ENCODE measurements at regions not wholly inside any gene's neighbourhood (a gene's known extent, or its start where the extent isn't known, plus 50 kb on each side); places are given as distances from the start of the nearest gene placed in this dataset.

GRCh38 chr7:17078298-17078697 lies 196.5 kb upstream of the AGR3 start:
- DNase-seq (ENCODE audit: extremely low spot score): no peak
- TF ChIP-seq CTCF (IDR thresholded peaks at IDR 0.05; ENCODE audit: control extremely low read depth, extremely low read depth, low read depth, missing control alignments): no peak
- POLR2A ChIA-PET: no interaction called here
- CTCF ChIA-PET: interaction anchor here (1.2 to 1.4 kb wide), 2 partner anchors 11 to 15 kb away, joined by 3 read pairs; no protein-coding TSS in a partner anchor

GRCh38 chr7:17083392-17084165 lies 201.8 kb upstream of the AGR3 start:
- CTCF ChIA-PET: no interaction called here
- no peak for TF ChIP-seq CTCF (IDR thresholded peaks at IDR 0.05; ENCODE audit: control extremely low read depth, extremely low read depth, low read depth, missing control alignments)
- no peak for DNase-seq (ENCODE audit: extremely low spot score)
- POLR2A ChIA-PET: no interaction called here

- POLR2A ChIA-PET: no interaction called here
- CTCF ChIA-PET: no interaction called here
- DNase-seq (ENCODE audit: extremely low spot score): no peak
- TF ChIP-seq CTCF (IDR thresholded peaks at IDR 0.05; ENCODE audit: control extremely low read depth, extremely low read depth, low read depth, missing control alignments): no peak
Measured at GRCh38 chr7:17084166-17084475, 202.3 kb upstream of the AGR3 start.

- DNase-seq (ENCODE audit: extremely low spot score): no peak
- TF ChIP-seq CTCF (IDR thresholded peaks at IDR 0.05; ENCODE audit: control extremely low read depth, extremely low read depth, low read depth, missing control alignments): no peak
- CTCF ChIA-PET: interaction anchor here (0.8 to 1.4 kb wide), 3 partner anchors 9 to 23 kb away, joined by 3 to 5 read pairs (median 4); no protein-coding TSS in a partner anchor
- POLR2A ChIA-PET: no interaction called here
Measured at GRCh38 chr7:17085186-17085585, 203.4 kb upstream of the AGR3 start.

- CTCF ChIA-PET: no interaction called here
- POLR2A ChIA-PET: no interaction called here
- no peak for TF ChIP-seq CTCF (IDR thresholded peaks at IDR 0.05; ENCODE audit: control extremely low read depth, extremely low read depth, low read depth, missing control alignments)
- no peak for DNase-seq (ENCODE audit: extremely low spot score)
Measured at GRCh38 chr7:17086403-17086802, 204.6 kb upstream of the AGR3 start.

GRCh38 chr7:17090751-17091150 lies 207.7 kb upstream of the AHR start:
- CTCF ChIA-PET: no interaction called here
- no peak for TF ChIP-seq CTCF (IDR thresholded peaks at IDR 0.05; ENCODE audit: control extremely low read depth, extremely low read depth, low read depth, missing control alignments)
- POLR2A ChIA-PET: no interaction called here
- DNase-seq (ENCODE audit: extremely low spot score): no peak
